ENCODE measurements at regions not wholly inside any gene's neighbourhood (a gene's known extent, or its start where the extent isn't known, plus 50 kb on each side); places are given as distances from the start of the nearest gene placed in this dataset.

DNA sequence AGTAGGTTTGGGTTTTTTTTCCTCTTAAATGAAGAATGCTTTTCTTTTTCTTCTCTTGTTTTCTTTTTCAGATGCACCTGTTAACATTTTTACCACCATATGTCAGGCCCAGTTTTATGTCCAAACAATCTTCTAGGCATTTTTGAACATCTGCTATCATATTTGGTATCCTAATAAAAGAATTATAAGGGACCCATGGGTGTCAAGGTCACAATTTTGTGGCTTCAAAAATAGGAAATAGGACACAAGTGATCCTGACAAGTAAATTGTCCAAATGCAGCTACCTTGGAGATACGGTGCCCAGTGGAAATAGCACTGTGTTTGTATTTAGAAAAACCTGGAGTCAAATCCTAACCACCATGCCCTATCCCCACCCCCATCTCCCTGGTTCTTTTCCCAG lies 270.3 kb downstream of the MZT1 start:
- TF ChIP-seq CTCF (CRISPR knock-in tag; IDR thresholded peaks at IDR 0.05) (no peak), RXRA (CRISPR knock-in tag; IDR thresholded peaks at IDR 0.05) (no peak), MAFK (conservative IDR thresholded peaks at IDR 0.05 in 1 of 2, IDR thresholded peaks at IDR 0.05 in 1 of 2; ENCODE audit: low read length in 2 of 2) (no peak), FOXK1 (CRISPR knock-in tag; IDR thresholded peaks at IDR 0.05; ENCODE audit: borderline replicate concordance, low read depth) (no peak), REXO4 (CRISPR knock-in tag; IDR thresholded peaks at IDR 0.05; ENCODE audit: borderline replicate concordance) (no peak)
- TF ChIP-seq, protein P1, sequence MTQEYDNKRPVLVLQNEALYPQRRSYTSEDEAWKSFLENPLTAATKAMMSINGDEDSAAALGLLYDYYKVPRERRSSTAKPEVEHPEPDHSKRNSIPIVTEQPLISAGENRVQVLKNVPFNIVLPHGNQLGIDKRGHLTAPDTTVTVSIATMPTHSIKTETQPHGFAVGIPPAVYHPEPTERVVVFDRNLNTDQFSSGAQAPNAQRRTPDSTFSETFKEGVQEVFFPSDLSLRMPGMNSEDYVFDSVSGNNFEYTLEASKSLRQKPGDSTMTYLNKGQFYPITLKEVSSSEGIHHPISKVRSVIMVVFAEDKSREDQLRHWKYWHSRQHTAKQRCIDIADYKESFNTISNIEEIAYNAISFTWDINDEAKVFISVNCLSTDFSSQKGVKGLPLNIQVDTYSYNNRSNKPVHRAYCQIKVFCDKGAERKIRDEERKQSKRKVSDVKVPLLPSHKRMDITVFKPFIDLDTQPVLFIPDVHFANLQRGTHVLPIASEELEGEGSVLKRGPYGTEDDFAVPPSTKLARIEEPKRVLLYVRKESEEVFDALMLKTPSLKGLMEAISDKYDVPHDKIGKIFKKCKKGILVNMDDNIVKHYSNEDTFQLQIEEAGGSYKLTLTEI (CRISPR knock-in tag; conservative IDR thresholded peaks at IDR 0.05): no peak
